ENCODE measurements at regions not wholly inside any gene's neighbourhood (a gene's known extent, or its start where the extent isn't known, plus 50 kb on each side); places are given as distances from the start of the nearest gene placed in this dataset.

- ChIA-PET CTCF (no interaction called here), POLR2A (no interaction called here)
- H3K4me3 ChIP-seq (ENCODE audit: low read depth, low read length), result no peak overlapping the region
- TF ChIP-seq CTCF (IDR thresholded peaks at IDR 0.05; ENCODE audit: insufficient read depth, low read length, missing control alignments), result no peak
- no peak for DNase-seq (ENCODE audit: low read depth, low spot score)
Observed at GRCh38 chr11:134663506-134664313, 251.7 kb upstream of the B3GAT1 start.

- TF ChIP-seq CTCF (IDR thresholded peaks at IDR 0.05; ENCODE audit: insufficient read depth, low read length, missing control alignments), result no peak
- ChIA-PET POLR2A (no interaction called here), CTCF (no interaction called here)
- no peak for DNase-seq (ENCODE audit: low read depth, low spot score)
- H3K4me3 ChIP-seq (ENCODE audit: low read depth, low read length), result no peak overlapping the region
Observed at GRCh38 chr11:134662629-134663360, 250.8 kb upstream of the B3GAT1 start.

- no peak for DNase-seq (ENCODE audit: low read depth, low spot score)
- no peak for TF ChIP-seq CTCF (IDR thresholded peaks at IDR 0.05; ENCODE audit: insufficient read depth, low read length, missing control alignments)
- no peak overlapping the region for H3K4me3 ChIP-seq (ENCODE audit: low read depth, low read length)
- POLR2A ChIA-PET, result no interaction called here
- CTCF ChIA-PET, result no interaction called here
Observed at GRCh38 chr11:134661660-134662059, 249.6 kb upstream of the B3GAT1 start.

- no peak for DNase-seq (ENCODE audit: low read depth, low spot score)
- ChIA-PET CTCF (no interaction called here), POLR2A (no interaction called here)
- TF ChIP-seq CTCF (IDR thresholded peaks at IDR 0.05; ENCODE audit: insufficient read depth, low read length, missing control alignments), result no peak
- no peak overlapping the region for H3K4me3 ChIP-seq (ENCODE audit: low read depth, low read length)
Observed at GRCh38 chr11:134660416-134660815, 248.4 kb upstream of the B3GAT1 start.

GRCh38 chr11:134659882-134660281 lies 247.8 kb upstream of the B3GAT1 start:
- H3K4me3 ChIP-seq (ENCODE audit: low read depth, low read length), result no peak overlapping the region
- CTCF ChIA-PET, result no interaction called here
- TF ChIP-seq CTCF (IDR thresholded peaks at IDR 0.05; ENCODE audit: insufficient read depth, low read length, missing control alignments), result no peak
- DNase-seq (ENCODE audit: low read depth, low spot score), result no peak
- POLR2A ChIA-PET, result no interaction called here

- no peak for DNase-seq (ENCODE audit: low read depth, low spot score)
- ChIA-PET CTCF (no interaction called here), POLR2A (no interaction called here)
- no peak overlapping the region for H3K4me3 ChIP-seq (ENCODE audit: low read depth, low read length)
- no peak for TF ChIP-seq CTCF (IDR thresholded peaks at IDR 0.05; ENCODE audit: insufficient read depth, low read length, missing control alignments)
Observed at GRCh38 chr11:134658481-134659225, 246.6 kb upstream of the B3GAT1 start.

All from AG04449 (cell line).